NCI-H345 treated with DMSO at 0.1 percent for 48 hours (cell line): ENCODE measurements at regions not wholly inside any gene's neighbourhood (a gene's known extent, or its start where the extent isn't known, plus 50 kb on each side); places are given as distances from the start of the nearest gene placed in this dataset.
A peak's percentile ranks its signal among the peaks of the same experiment; 100 is the strongest.
"Not testable (repeated sequence)": the region's sequence is repeated elsewhere in the genome, so short reads cannot be mapped to it uniquely, and the experiment has no call there.

Source experiments
- DNase-seq: peaks from one replicate; lab custom pipeline; 2025; ENCODE audit not compliant: unreplicated experiment; lab: John Stamatoyannopoulos, UW

DNA sequence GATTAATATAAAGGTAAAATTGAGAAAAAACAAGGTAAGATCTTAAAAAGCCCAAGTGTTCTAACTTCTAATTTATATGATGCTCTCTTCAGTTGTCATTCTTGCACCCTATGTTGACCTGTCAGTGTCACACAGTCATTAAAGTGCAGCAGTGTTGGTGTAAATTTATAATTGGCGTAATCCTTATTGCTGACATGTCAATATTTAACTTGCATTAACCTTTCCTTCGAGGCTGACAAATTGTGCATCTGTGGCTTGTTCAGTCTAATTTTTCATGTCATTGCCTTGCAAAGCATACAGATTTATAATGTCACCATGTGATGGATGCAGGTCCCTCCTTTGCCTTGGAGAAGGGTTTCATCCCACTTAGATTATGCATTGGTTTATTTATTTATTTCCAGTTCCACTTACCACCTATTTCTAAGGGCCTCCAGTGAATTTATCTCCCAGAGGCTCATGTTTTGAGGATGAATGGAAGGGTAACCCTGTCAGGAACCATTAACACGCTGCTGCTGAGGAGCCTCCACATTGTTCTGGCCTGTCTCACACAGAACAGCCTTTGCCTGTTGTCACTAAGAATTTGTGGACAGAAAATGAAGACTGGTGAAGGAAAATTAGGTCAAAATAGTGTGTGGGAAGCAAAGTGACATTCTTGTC is 1098.5 kb upstream of the LCORL start:
- DNase-seq: no peak

DNA sequence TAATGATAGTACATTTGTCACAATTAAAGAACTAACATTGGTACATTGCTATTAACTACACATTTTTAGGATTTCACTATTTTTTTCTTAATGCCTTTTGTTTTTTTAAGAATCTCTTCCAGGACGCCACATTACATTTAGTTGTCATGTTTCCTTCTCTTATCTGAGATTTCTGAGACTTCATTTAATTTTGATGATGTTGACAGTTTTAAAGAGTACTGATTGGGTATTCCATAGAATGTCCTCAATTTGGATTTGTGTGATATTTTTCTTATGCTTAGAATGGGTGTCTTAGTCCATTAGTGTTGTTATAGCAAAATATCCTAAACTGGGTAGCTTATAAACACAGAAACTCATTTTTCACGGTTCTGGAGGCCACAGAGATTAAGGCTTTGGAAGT is 1095.5 kb upstream of the LCORL start:
- DNase-seq: no peak

DNA sequence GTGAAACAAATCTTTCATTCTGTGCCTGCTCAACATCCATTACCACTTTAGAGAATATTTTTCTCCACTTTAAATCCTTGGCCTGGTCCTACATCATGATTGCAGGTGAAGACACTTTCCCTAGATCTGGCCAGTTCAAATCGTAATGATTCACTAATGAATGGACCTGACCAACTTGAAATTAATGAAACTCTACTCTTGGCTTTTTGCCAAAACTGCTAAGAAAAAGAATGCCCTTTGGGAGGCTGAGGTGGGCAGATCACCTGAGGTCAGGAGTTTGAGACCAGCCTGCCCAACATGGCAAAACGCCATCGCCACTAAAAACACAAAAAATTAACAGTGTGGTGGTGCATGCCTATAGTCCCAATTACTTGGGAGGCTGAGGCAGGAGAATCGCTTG is 1082.6 kb upstream of the LCORL start:
- no peak for DNase-seq

DNA sequence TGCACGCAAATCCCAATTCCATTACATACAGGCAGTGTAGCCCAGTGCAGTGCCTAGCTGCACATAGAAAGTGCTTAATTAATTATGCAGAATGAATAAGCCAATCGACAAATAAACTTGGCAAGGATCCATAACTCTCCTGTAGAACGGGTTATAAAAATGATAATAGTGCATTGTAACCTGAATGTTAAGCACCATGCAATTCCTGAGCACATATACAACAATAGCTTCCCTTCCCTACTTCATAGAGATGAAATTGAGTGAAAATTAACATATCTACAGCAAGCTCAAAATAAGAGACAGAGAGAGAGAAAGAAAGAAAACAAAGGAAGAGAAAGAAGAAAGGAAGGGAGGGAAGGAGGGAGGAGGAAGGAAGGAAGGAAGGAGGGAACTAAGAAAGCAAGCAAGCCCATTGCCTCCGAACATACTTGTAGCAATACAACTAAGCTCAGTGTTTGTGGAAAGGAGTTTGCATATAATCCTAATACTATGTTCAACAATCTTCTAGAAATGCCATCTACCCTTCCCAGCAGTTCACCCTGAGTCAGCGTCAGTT is 1074.0 kb upstream of the LCORL start:
- DNase-seq: no peak

GRCh38 chr4:19093951-19094350 is 1072.4 kb upstream of the LCORL start:
- no peak for DNase-seq

- DNase-seq: no peak
Observed at GRCh38 chr4:19092797-19093196, 1071.2 kb upstream of the LCORL start.

DNA sequence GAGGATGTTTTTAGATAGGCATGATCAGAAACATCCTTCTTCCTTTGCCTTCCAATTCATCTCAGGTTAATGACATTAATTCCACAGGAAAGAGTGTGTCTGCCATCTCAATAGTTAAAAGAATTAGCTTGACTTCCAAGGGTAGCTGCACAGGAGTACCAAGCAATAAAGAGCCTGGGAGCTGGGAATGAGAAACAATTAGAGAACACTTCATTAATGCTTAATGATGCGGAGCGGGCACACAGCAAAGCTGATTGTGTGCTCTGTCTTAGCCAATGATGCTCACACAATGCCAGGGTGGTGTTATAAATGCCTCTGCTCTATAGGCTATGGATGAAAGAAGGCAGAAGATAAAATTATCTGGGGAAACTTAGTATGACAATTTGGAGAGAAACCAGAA is 1052.5 kb upstream of the LCORL start:
- DNase-seq: no peak

GRCh38 chr4:19063662-19064061 is 1042.1 kb upstream of the LCORL start:
- no peak for DNase-seq

GRCh38 chr4:19054916-19055315 is 1033.4 kb upstream of the LCORL start:
- DNase-seq: no peak

GRCh38 chr4:19051831-19052230 is 1030.3 kb upstream of the LCORL start:
- peak; percentile 62 for DNase-seq

DNA sequence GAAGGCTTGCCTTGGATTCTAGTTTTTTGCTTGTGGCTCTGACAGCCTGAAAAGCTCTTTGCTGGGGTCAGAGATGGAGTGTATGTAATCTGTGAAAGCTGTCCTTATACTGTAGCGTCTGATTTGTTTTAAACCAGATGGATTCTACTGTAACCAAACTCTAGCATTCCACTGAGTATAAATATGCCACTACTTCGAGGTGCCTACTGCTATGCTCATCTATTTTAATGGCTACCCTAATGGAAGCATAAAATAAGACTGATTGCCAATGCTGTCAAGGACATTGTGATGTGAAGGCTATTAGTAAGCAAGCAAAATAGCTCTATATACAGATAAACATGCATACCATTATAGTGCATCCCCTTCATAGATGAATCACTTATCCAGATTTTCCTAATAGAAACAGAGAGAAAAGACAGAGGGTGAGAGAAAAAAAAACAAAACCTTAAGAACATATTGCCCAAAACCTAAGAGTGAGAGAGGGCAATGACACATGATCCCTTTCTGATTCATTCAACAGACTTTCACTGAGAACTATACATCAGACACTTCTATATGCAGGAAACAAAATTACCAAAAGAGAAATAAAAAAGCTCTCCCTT is 1025.8 kb upstream of the LCORL start:
- no peak for DNase-seq

DNA sequence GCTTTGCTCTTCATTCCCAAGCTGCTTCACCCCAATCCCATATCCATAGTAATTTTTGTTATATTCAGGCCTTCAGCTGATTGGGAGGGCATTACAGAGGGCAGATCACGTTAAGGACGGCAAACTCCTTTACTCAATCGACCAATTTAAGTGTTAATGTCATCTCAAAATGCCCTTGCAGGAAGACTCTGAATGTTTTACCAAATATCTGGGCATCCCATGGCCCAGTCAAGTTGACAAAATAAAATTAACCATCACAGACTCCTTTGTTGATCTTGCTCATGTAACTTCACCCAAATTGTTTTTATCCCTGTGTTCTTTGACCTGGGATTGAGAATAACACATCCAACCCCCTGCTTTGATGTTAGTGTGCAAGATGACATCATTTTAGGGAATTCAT is 1018.3 kb upstream of the LCORL start:
- no peak for DNase-seq

DNA sequence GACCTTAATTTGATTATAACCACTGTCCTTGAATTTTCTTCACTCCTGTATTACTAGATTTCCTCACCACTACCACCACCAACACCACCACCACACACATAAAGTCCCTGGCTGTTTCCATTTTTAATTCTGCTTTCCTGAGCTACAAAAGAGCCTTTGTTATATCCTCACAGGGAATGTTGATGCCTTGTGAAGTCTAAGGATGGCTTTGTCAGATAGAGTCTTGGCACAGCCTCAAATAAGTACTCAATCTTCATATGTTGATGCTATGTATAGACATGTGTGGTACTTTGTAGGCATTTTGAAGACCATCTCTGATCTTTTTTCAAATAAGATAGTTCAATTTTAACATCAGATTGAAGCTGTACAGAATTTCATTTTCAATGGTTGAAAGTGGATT is 1016.7 kb upstream of the LCORL start:
- DNase-seq: no peak

DNA sequence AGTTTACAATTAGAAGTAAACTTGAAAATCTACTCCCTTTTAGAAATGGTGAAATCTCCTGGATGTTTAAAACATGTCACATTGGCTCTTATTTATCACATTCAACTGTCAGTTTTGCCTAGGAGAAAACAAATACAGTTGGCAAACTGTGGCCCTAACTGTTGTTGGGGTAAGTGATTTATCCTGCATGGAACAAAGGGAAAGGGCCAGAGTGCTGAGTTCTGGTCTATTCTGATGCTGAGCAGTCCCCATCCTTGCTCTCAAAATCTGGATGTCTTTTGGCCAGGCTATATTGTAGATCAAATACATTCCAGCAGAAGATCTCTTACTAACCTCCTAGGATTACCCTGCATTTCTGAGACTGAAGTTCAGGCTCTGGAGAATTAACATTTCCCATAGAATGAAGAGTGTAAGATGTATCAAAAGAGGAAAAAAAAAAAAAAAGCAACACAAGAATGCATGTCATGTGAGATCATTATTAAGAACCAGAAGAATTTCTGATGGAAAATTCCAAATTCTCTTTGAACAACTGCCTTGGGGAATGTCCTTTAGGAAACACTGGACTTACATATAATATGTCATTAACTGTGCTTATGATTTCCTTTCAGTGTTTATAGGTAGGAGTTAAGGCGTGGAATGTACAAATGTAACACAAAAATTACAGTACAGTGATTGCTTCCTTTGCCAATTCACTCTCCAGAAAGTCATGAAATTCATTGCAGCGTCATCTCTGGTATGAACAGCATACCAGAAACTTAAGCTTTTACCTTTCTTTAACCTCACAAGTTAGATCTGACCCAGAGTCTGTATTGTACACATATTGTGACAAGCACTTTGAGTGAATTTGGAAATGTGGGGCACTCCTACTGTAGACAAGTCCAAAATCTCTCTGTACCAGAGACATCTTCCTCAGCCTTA is 1012.5 kb upstream of the LCORL start:
- no peak for DNase-seq

DNA sequence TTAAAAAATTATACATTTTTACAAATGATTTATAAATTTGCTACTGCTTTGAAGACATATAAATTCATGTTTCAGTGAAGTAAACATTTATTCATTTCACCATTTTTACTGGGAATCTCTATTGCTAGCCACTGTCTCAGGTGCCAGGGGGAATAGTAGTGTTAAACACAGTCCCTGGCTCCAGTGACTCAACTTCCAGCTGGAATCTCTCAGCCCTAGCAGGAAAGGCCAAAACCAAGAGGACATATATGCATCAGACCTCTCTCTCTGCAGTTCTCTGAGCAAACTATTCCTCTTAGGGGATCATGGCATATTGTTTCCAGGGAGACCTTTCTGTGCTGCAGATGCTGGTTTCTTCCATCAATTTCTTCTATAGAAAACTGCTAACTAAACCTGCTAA is 1009.0 kb upstream of the LCORL start:
- DNase-seq: no peak

- no peak for DNase-seq
Observed at GRCh38 chr4:19030048-19030447, 1008.5 kb upstream of the LCORL start.

GRCh38 chr4:19026281-19026680 is 1004.7 kb upstream of the LCORL start:
- no peak for DNase-seq

GRCh38 chr4:19025031-19025430 is 1003.5 kb upstream of the LCORL start:
- no peak for DNase-seq

- no peak for DNase-seq
Observed at GRCh38 chr4:19024047-19024446, 1002.5 kb upstream of the LCORL start.

DNA sequence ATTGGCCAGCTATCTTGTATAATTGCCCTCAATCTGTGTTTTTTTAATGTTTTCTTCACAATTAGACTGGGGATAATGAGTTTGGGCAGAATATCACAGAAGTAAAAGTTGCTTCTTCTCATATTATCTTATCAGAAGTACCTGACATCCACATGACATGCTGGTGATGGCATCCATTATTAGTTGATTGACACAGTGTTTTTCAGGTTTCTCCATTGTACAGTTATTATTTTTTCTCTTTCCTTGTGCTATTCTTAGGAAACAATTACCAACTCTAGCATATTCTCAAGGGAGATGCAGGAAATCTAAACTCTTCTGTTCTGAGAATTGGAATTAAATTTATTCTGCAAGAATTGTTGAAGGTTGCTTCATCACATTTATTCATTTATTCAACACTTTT is 1000.1 kb upstream of the LCORL start:
- no peak for DNase-seq

- DNase-seq: not testable (repeated sequence)
Observed at GRCh38 chr4:19016550-19016949, 995.0 kb upstream of the LCORL start.

DNA sequence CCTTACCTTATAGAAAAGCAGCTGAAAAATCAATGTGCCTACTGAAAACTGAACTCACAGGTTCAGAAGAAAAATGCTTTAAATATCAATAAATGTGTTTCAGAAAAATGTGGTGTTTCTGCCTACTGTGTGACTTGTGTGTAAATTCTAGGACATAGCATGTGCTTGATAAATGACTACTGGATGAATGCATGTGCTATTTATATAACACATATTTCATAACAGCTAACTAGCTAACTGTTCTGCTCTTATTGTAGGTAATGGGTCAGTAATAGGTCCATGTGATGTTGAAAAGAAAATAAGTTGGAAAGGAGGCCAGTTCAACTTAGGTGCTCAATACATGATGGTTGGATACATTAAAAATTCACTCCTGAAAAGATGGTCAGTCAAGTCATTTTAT is 993.0 kb upstream of the LCORL start:
- no peak for DNase-seq
